ENCODE measurements at regions not wholly inside any gene's neighbourhood (a gene's known extent, or its start where the extent isn't known, plus 50 kb on each side); places are given as distances from the start of the nearest gene placed in this dataset.

DNA sequence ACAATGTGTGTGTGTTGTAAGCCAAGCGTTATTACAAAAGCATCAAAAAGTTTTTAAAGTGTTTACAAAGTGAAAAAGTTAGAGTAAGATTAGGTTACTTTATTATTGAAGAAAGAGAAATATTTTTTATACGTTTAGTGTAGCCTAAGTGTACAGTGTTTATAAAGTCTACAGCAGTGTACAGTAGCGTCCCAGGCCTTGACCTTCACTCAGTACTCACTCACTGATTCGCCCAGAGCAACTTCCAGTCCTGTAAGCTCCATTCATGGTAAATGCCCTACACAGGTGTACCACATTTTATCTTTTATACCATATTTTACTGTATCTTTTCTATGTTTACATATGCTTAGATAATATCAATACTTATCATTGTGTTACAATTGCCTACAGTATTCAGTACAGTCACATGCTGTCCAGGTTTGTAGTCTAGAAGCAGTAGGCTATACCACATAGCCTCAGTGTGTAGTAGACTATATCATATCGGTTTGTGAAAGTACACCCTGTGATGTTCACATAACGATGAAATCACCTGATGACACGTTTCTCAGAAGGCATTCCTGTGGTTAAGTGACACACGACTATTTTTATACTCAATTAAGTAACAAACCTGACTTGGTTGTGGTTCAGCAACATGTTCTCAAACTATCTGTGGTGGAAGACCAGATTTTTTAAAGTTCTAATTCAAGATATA is 152.0 kb upstream of the EDNRA start:
- WGBS (ENCODE audit: insufficient coverage), result 100% methylated on average over 1 of the region's 8 CpGs
- ChIA-PET POLR2A (no interaction called here), CTCF (no interaction called here)

GRCh38 chr4:147332091-147332490 is 148.8 kb upstream of the EDNRA start:
- H3K4me3 Mint-ChIP-seq, result no peak overlapping the region
- H3K9me3 Mint-ChIP-seq, result no peaks in the 10 kb centered on the region
- H3K9me3 ChIP-seq, result no peaks in the 10 kb centered on the region
- H3K4me3 ChIP-seq (ENCODE audit: control insufficient read depth in 1 of 2, extremely low read depth in 1 of 2, low read length in 1 of 2), result no peak overlapping the region
- DNase-seq, result no peak
- no peaks in the 10 kb centered on the region for H3K36me3 Mint-ChIP-seq
- no peaks in the 10 kb centered on the region for H3K27me3 ChIP-seq (replicated peaks in 1 of 2; ENCODE audit: control insufficient read depth in 2 of 2, extremely low read depth in 1 of 2, insufficient read depth in 2 of 2, low read length in 1 of 2)
- POLR2A ChIA-PET, result no interaction called here
- no peak for ATAC-seq (replicated peaks in 1 of 4)
- H3K27ac Mint-ChIP-seq, result no peak overlapping the region
- CTCF ChIA-PET, result no interaction called here
- H3K4me1 Mint-ChIP-seq, result no peaks in the 10 kb centered on the region
- H3K36me3 ChIP-seq (ENCODE audit: control insufficient read depth in 2 of 2, extremely low read depth in 1 of 2, insufficient read depth in 1 of 2, low read length in 1 of 2), result no peaks in the 10 kb centered on the region
- WGBS (ENCODE audit: insufficient coverage), result no CpG with 5 or more reads among the region's 1 CpG
- H3K4me1 ChIP-seq (ENCODE audit: control insufficient read depth in 1 of 2, extremely low read depth in 1 of 2, insufficient read depth in 2 of 2, low read length in 2 of 2), result no peaks in the 10 kb centered on the region
- H3K27me3 Mint-ChIP-seq, result peaks cover 0 to 4% of the 10 kb centered on the region in 2 donors
- H3K27ac ChIP-seq (ENCODE audit: low read length), result no peak overlapping the region

More for the DNA sequence above, 152.0 kb upstream of the EDNRA start:
- H3K9me3 Mint-ChIP-seq, result no peaks in the 10 kb centered on the region
- H3K27ac ChIP-seq (ENCODE audit: low read length), result no peak overlapping the region
- ATAC-seq (replicated peaks in 1 of 4), result no peak
- DNase-seq, result no peak
- H3K9me3 ChIP-seq, result no peaks in the 10 kb centered on the region
- no peaks in the 10 kb centered on the region for H3K36me3 Mint-ChIP-seq
- no peaks in the 10 kb centered on the region for H3K36me3 ChIP-seq (ENCODE audit: control insufficient read depth in 2 of 2, extremely low read depth in 1 of 2, insufficient read depth in 1 of 2, low read length in 1 of 2)
- H3K4me3 Mint-ChIP-seq, result no peak overlapping the region
- peaks cover 0 to 4% of the 10 kb centered on the region in 2 donors for H3K27me3 Mint-ChIP-seq
- H3K4me1 ChIP-seq (ENCODE audit: control insufficient read depth in 1 of 2, extremely low read depth in 1 of 2, insufficient read depth in 2 of 2, low read length in 2 of 2), result no peaks in the 10 kb centered on the region
- H3K4me3 ChIP-seq (ENCODE audit: control insufficient read depth in 1 of 2, extremely low read depth in 1 of 2, low read length in 1 of 2), result no peak overlapping the region
- no peaks in the 10 kb centered on the region for H3K27me3 ChIP-seq (replicated peaks in 1 of 2; ENCODE audit: control insufficient read depth in 2 of 2, extremely low read depth in 1 of 2, insufficient read depth in 2 of 2, low read length in 1 of 2)
- H3K4me1 Mint-ChIP-seq, result no peaks in the 10 kb centered on the region
- H3K27ac Mint-ChIP-seq, result no peak overlapping the region

DNA sequence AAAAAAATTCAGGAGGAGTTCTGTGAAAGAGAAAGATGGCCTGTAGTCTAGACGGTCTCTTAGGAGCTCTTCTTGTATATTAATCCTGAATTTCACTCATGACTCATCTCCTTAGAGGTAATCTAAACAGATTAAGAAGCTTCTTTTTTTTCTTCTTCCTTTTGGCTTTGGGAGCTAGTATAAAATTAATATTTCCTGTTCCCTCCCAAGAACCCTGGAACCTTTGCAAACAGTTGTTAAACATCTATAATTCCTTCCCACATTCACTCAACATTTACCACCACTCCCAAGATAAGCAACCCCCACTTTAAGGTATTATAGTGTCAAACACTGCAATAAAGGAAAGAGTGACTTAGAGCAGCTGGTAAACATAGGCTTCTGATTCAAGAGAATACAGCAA is 146.4 kb upstream of the EDNRA start:
- Histone ChIP-seq H3K36me3 (ENCODE audit: control insufficient read depth in 2 of 2, extremely low read depth in 1 of 2, insufficient read depth in 1 of 2, low read length in 1 of 2) (no peaks in the 10 kb centered on the region), H3K27me3 (replicated peaks in 1 of 2; ENCODE audit: control insufficient read depth in 2 of 2, extremely low read depth in 1 of 2, insufficient read depth in 2 of 2, low read length in 1 of 2) (no peaks in the 10 kb centered on the region), H3K27ac (ENCODE audit: low read length) (no peak overlapping the region), H3K4me3 (ENCODE audit: control insufficient read depth in 1 of 2, extremely low read depth in 1 of 2, low read length in 1 of 2) (no peak overlapping the region), H3K9me3 (no peaks in the 10 kb centered on the region), H3K4me1 (ENCODE audit: control insufficient read depth in 1 of 2, extremely low read depth in 1 of 2, insufficient read depth in 2 of 2, low read length in 2 of 2) (no peaks in the 10 kb centered on the region)
- WGBS (ENCODE audit: insufficient coverage), result no CpG with 5 or more reads among the region's 1 CpG
- CTCF ChIA-PET, result no interaction called here
- Mint-ChIP-seq H3K27ac (no peak overlapping the region), H3K4me3 (no peak overlapping the region), H3K4me1 (no peaks in the 10 kb centered on the region), H3K27me3 (peaks cover 0 to 4% of the 10 kb centered on the region in 2 donors), H3K36me3 (no peaks in the 10 kb centered on the region), H3K9me3 (peaks cover 0 to 6% (median 0%) of the 10 kb centered on the region in 3 donors)
- POLR2A ChIA-PET, result no interaction called here
- no peak for DNase-seq
- ATAC-seq (replicated peaks in 1 of 4), result no peak

DNA sequence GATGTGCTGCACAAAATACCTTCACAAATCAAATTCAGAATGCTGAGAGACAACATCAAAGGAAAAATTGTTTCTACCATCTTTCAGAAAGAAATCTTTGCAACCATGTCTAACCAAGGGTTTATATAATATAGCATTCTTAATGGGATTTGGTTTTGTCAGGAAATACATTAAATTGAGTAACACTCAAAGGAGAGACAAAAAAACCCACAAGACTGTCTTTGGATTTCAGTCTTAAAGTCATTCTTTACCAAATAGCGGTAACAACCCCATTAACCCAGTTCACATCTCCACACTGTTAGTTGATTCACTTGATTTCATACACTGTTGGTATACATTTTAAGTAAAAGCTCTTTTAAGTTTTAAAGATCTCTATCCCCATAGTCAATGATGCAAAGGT is 145.7 kb upstream of the EDNRA start:
- H3K36me3 Mint-ChIP-seq, result no peaks in the 10 kb centered on the region
- DNase-seq (no peak), ATAC-seq (replicated peaks in 1 of 4) (no peak)
- POLR2A ChIA-PET, result no interaction called here
- H3K27me3 ChIP-seq (replicated peaks in 1 of 2; ENCODE audit: control insufficient read depth in 2 of 2, extremely low read depth in 1 of 2, insufficient read depth in 2 of 2, low read length in 1 of 2), result no peaks in the 10 kb centered on the region
- H3K9me3 ChIP-seq, result no peaks in the 10 kb centered on the region
- H3K9me3 Mint-ChIP-seq, result peaks cover 0 to 6% (median 0%) of the 10 kb centered on the region in 3 donors
- no peaks in the 10 kb centered on the region for H3K4me1 ChIP-seq (ENCODE audit: control insufficient read depth in 1 of 2, extremely low read depth in 1 of 2, insufficient read depth in 2 of 2, low read length in 2 of 2)
- H3K36me3 ChIP-seq (ENCODE audit: control insufficient read depth in 2 of 2, extremely low read depth in 1 of 2, insufficient read depth in 1 of 2, low read length in 1 of 2), result no peaks in the 10 kb centered on the region
- no peak overlapping the region for H3K4me3 ChIP-seq (ENCODE audit: control insufficient read depth in 1 of 2, extremely low read depth in 1 of 2, low read length in 1 of 2)
- CTCF ChIA-PET, result no interaction called here
- H3K27ac Mint-ChIP-seq, result no peak overlapping the region
- H3K27me3 Mint-ChIP-seq, result peaks cover 0 to 4% of the 10 kb centered on the region in 2 donors
- H3K27ac ChIP-seq (ENCODE audit: low read length), result no peak overlapping the region
- no CpG with 5 or more reads among the region's 1 CpG for WGBS (ENCODE audit: insufficient coverage)
- H3K4me1 Mint-ChIP-seq, result no peaks in the 10 kb centered on the region
- no peak overlapping the region for H3K4me3 Mint-ChIP-seq

DNA sequence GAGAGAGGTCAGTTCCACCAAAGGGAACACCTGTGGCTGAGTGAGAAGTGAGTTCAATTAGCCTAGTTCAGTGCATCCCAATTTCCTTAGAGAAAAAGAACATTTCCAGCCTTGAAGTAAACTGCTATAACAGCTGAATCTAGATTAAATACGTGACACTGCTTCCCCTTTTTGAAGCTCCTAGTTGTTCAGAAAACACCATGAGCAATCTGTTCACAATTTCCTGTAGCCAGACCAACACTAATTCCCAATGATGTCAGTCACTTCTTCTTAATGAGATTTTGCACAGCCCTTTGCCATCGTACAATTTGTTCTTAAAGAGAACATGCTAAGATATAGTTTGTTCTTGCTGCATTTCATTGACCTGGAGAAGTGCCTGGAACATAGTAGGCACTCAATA is 144.6 kb upstream of the EDNRA start:
- 0% methylated on average over 1 of the region's 2 CpGs for WGBS (ENCODE audit: insufficient coverage)
- Histone ChIP-seq H3K27ac (ENCODE audit: low read length) (no peak overlapping the region), H3K4me3 (ENCODE audit: control insufficient read depth in 1 of 2, extremely low read depth in 1 of 2, low read length in 1 of 2) (no peak overlapping the region), H3K4me1 (ENCODE audit: control insufficient read depth in 1 of 2, extremely low read depth in 1 of 2, insufficient read depth in 2 of 2, low read length in 2 of 2) (no peaks in the 10 kb centered on the region), H3K27me3 (replicated peaks in 1 of 2; ENCODE audit: control insufficient read depth in 2 of 2, extremely low read depth in 1 of 2, insufficient read depth in 2 of 2, low read length in 1 of 2) (no peaks in the 10 kb centered on the region), H3K36me3 (ENCODE audit: control insufficient read depth in 2 of 2, extremely low read depth in 1 of 2, insufficient read depth in 1 of 2, low read length in 1 of 2) (no peaks in the 10 kb centered on the region), H3K9me3 (no peaks in the 10 kb centered on the region)
- ChIA-PET POLR2A (no interaction called here), CTCF (no interaction called here)
- DNase-seq (no peak), ATAC-seq (replicated peaks in 1 of 4) (no peak)
- no peak overlapping the region for H3K4me3 Mint-ChIP-seq
- no peaks in the 10 kb centered on the region for H3K4me1 Mint-ChIP-seq
- H3K36me3 Mint-ChIP-seq, result no peaks in the 10 kb centered on the region
- H3K27ac Mint-ChIP-seq, result no peak overlapping the region
- H3K27me3 Mint-ChIP-seq, result no peaks in the 10 kb centered on the region
- peaks cover 0 to 6% (median 0%) of the 10 kb centered on the region in 3 donors for H3K9me3 Mint-ChIP-seq

DNA sequence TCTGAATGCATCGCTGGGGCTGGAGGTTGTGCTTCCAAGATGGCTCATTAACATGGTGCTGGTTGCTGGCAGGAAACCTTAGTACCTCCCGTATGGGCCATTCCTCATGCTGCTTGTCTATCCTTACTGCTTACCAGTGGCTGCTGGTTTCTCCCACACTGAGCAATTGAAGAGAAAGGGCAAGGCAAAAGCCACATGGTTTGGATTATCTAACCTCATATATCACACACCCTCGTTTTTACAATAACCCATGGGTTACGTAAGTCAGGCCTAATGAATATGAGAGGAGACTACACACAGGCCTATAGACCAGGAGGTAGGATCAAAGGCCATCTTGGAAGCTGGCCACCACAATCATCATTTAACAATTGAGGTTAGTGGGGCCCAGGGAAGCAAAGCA is 141.8 kb upstream of the EDNRA start:
- no peak for DNase-seq
- POLR2A ChIA-PET, result no interaction called here

DNA sequence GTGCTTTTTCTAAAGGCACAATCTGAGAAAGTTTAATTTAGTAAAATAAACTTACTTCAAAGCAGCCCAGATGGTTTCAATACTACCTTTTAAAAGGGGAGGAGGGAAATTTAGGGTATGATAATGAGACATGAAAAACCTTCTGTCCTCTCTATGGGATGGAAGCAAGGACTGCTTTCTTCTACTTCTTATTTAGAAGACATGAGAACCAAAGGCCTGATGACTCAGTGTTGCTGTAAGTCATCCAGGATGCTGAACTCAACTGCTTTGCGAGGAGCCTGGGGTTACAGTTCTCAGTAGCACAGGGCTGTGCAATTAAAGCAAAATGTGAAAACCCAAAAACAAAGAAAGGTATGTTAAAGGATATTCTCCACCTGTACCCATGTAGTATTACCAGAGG is 140.8 kb upstream of the EDNRA start:
- Mint-ChIP-seq H3K4me3 (no peak overlapping the region), H3K27ac (no peak overlapping the region), H3K36me3 (no peaks in the 10 kb centered on the region), H3K27me3 (no peaks in the 10 kb centered on the region), H3K9me3 (peaks cover 0 to 6% (median 0%) of the 10 kb centered on the region in 3 donors), H3K4me1 (no peaks in the 10 kb centered on the region)
- Histone ChIP-seq H3K4me3 (ENCODE audit: control insufficient read depth in 1 of 2, extremely low read depth in 1 of 2, low read length in 1 of 2) (no peak overlapping the region), H3K36me3 (ENCODE audit: control insufficient read depth in 2 of 2, extremely low read depth in 1 of 2, insufficient read depth in 1 of 2, low read length in 1 of 2) (no peaks in the 10 kb centered on the region), H3K4me1 (ENCODE audit: control insufficient read depth in 1 of 2, extremely low read depth in 1 of 2, insufficient read depth in 2 of 2, low read length in 2 of 2) (no peaks in the 10 kb centered on the region), H3K27me3 (replicated peaks in 1 of 2; ENCODE audit: control insufficient read depth in 2 of 2, extremely low read depth in 1 of 2, insufficient read depth in 2 of 2, low read length in 1 of 2) (no peaks in the 10 kb centered on the region), H3K27ac (ENCODE audit: low read length) (no peak overlapping the region), H3K9me3 (no peaks in the 10 kb centered on the region)
- ChIA-PET POLR2A (no interaction called here), CTCF (no interaction called here)
- ATAC-seq (replicated peaks in 1 of 4), result no peak
- no CpG with 5 or more reads among the region's 1 CpG for WGBS (ENCODE audit: insufficient coverage)
- DNase-seq, result no peak

More for the DNA sequence above, 141.8 kb upstream of the EDNRA start:
- no peaks in the 10 kb centered on the region for H3K27me3 Mint-ChIP-seq
- no peak for ATAC-seq (replicated peaks in 1 of 4)
- peaks cover 0 to 6% (median 0%) of the 10 kb centered on the region in 3 donors for H3K9me3 Mint-ChIP-seq
- no peaks in the 10 kb centered on the region for H3K27me3 ChIP-seq (replicated peaks in 1 of 2; ENCODE audit: control insufficient read depth in 2 of 2, extremely low read depth in 1 of 2, insufficient read depth in 2 of 2, low read length in 1 of 2)
- H3K9me3 ChIP-seq, result no peaks in the 10 kb centered on the region
- no peaks in the 10 kb centered on the region for H3K4me1 Mint-ChIP-seq
- H3K36me3 Mint-ChIP-seq, result no peaks in the 10 kb centered on the region
- H3K4me3 Mint-ChIP-seq, result no peak overlapping the region
- H3K27ac Mint-ChIP-seq, result no peak overlapping the region
- no peaks in the 10 kb centered on the region for H3K36me3 ChIP-seq (ENCODE audit: control insufficient read depth in 2 of 2, extremely low read depth in 1 of 2, insufficient read depth in 1 of 2, low read length in 1 of 2)
- H3K4me1 ChIP-seq (ENCODE audit: control insufficient read depth in 1 of 2, extremely low read depth in 1 of 2, insufficient read depth in 2 of 2, low read length in 2 of 2), result no peaks in the 10 kb centered on the region
- no peak overlapping the region for H3K27ac ChIP-seq (ENCODE audit: low read length)
- CTCF ChIA-PET, result no interaction called here
- no peak overlapping the region for H3K4me3 ChIP-seq (ENCODE audit: control insufficient read depth in 1 of 2, extremely low read depth in 1 of 2, low read length in 1 of 2)
- 78% methylated on average over 2 of the region's 4 CpGs for WGBS (ENCODE audit: insufficient coverage)
